GM23338 (cell line): ENCODE measurements at regions not wholly inside any gene's neighbourhood (a gene's known extent, or its start where the extent isn't known, plus 50 kb on each side); places are given as distances from the start of the nearest gene placed in this dataset.

Experiments used
- ATAC-seq: fragments of 200-7000 bp; cut with Tn5 transposase; 3 replicates; pipeline ENCODE4 v1.9.1; 2020
- DNase-seq: peaks from one replicate; pipeline ENCODE4 v3.0.0-alpha.2; 2015; ENCODE audit warnings: low spot score
- H2AFZ ChIP-seq: fragments of 200-600 bp; sonication (generic); 2 replicates; pipeline ENCODE4 v1.8.0; 2016; ENCODE audit warnings: antibody characterized with exemption, mild to moderate bottlenecking, moderate library complexity
- H3F3A ChIP-seq: fragments of 200-600 bp; sonication (generic); replicated peaks from 2 replicates; pipeline ENCODE4 v1.8.0; 2017; ENCODE audit warnings: antibody characterized with exemption, mixed run types, low read depth
- H3K27ac ChIP-seq: fragments of 200-600 bp; sonication (generic); 2 replicates; pipeline ENCODE4 v1.6.1; 2016; ENCODE audit warnings: low read depth
- H3K27me3 ChIP-seq: fragments of 200-600 bp; sonication (generic); 2 replicates; pipeline ENCODE4 v1.8.0; 2016; ENCODE audit warnings: mild to moderate bottlenecking, mixed run types, moderate library complexity; ENCODE audit not compliant: insufficient read depth
- H3K36me3 ChIP-seq: fragments of 200-600 bp; sonication (generic); 2 replicates; pipeline ENCODE4 v1.8.0; 2016; ENCODE audit warnings: mild to moderate bottlenecking; ENCODE audit not compliant: insufficient read depth
- H3K4me1 ChIP-seq: fragments of 200-600 bp; sonication (generic); 2 replicates; pipeline ENCODE4 v1.8.0; 2016; ENCODE audit warnings: mild to moderate bottlenecking, moderate library complexity; ENCODE audit not compliant: insufficient read depth
- H3K4me2 ChIP-seq: fragments of 200-600 bp; sonication (generic); 2 replicates; pipeline ENCODE4 v1.7.1; 2017; ENCODE audit warnings: mixed run types
- H3K4me3 ChIP-seq: fragments of 200-600 bp; sonication (generic); 2 replicates; pipeline ENCODE4 v1.6.1; 2016; ENCODE audit warnings: mixed run types
- H3K79me2 ChIP-seq: fragments of 200-600 bp; sonication (generic); replicated peaks from 2 replicates; pipeline ENCODE4 v1.8.0; 2017; ENCODE audit warnings: mild to moderate bottlenecking; ENCODE audit not compliant: insufficient read depth
- H3K9me2 ChIP-seq: fragments of 200-600 bp; sonication (generic); 2 replicates; pipeline ENCODE4 v1.8.0; 2017; ENCODE audit not compliant: insufficient read depth
- H4K20me1 ChIP-seq: fragments of 200-600 bp; sonication (generic); replicated peaks from 2 replicates; pipeline ENCODE4 v1.8.0; 2017; ENCODE audit warnings: mild to moderate bottlenecking; ENCODE audit not compliant: insufficient read depth
- H3K27ac Mint-ChIP-seq: 2 replicates; pipeline ENCODE4 v1.8.0; 2020; ENCODE audit warnings: inconsistent platforms, mild to moderate bottlenecking, moderate library complexity, mixed read lengths
- H3K27me3 Mint-ChIP-seq: 3 replicates; pipeline ENCODE4 v1.8.0; 2022; ENCODE audit warnings: low read depth, mild to moderate bottlenecking, moderate library complexity, mixed read lengths, inconsistent platforms; ENCODE audit not compliant: insufficient read depth, poor library complexity
- H3K36me3 Mint-ChIP-seq: 3 replicates; pipeline ENCODE4 v1.8.0; 2021; ENCODE audit warnings: low read depth, mild to moderate bottlenecking, inconsistent platforms, moderate library complexity, mixed read lengths
- H3K4me1 Mint-ChIP-seq: 3 replicates; pipeline ENCODE4 v1.8.0; 2020; ENCODE audit warnings: mild to moderate bottlenecking, inconsistent platforms, mixed read lengths
- H3K4me3 Mint-ChIP-seq: 3 replicates; pipeline ENCODE4 v1.8.0; 2021; ENCODE audit warnings: moderate library complexity, mild to moderate bottlenecking, inconsistent platforms, mixed read lengths
- H3K9me3 Mint-ChIP-seq: 3 replicates; pipeline ENCODE4 v1.8.0; 2020; ENCODE audit warnings: moderate library complexity, mild to moderate bottlenecking, inconsistent platforms, mixed read lengths
- CREB1 ChIP-seq: fragments of 250-450 bp; sonication (Bioruptor Pico); IDR thresholded peaks from 2 replicates; pipeline ENCODE4 v1.5.0; 2020; ENCODE audit warnings: low read depth, mild to moderate bottlenecking, moderate library complexity
- EZH2 ChIP-seq: fragments of 200-600 bp; sonication (generic); IDR thresholded peaks from one replicate; pipeline ENCODE4 v1.8.0; 2017; ENCODE audit warnings: antibody characterized with exemption, mild to moderate bottlenecking, low read depth; ENCODE audit not compliant: unreplicated experiment
- EZH2phosphoT487 ChIP-seq: fragments of 200-600 bp; sonication (generic); IDR thresholded peaks from one replicate; pipeline ENCODE4 v1.8.1; 2018; ENCODE audit warnings: antibody characterized with exemption; ENCODE audit not compliant: unreplicated experiment
- JUNB ChIP-seq: IDR thresholded peaks from one replicate; pipeline ENCODE4 v1.6.1; 2016; ENCODE audit warnings: antibody characterized with exemption; ENCODE audit not compliant: unreplicated experiment
- NANOG ChIP-seq: IDR thresholded peaks from 2 replicates; pipeline ENCODE4 v1.6.1; 2016; ENCODE audit warnings: antibody characterized with exemption, borderline replicate concordance
- POLR2AphosphoS5 ChIP-seq: IDR thresholded peaks from 2 replicates; pipeline ENCODE4 v1.6.1; 2016; ENCODE audit warnings: antibody characterized with exemption, low read depth
- STAT1 ChIP-seq: IDR thresholded peaks from one replicate; pipeline ENCODE4 v1.6.1; 2016; ENCODE audit warnings: antibody characterized with exemption; ENCODE audit not compliant: unreplicated experiment
- ZNF114 ChIP-seq: fragments of 250-450 bp; sonication (Bioruptor Pico); IDR thresholded peaks from 2 replicates; pipeline ENCODE4 v1.5.0; 2020; ENCODE audit warnings: mild to moderate bottlenecking, moderate library complexity
- ZNF331 ChIP-seq: fragments of 250-450 bp; sonication (Bioruptor Pico); IDR thresholded peaks from 2 replicates; pipeline ENCODE4 v1.5.0; 2020; ENCODE audit warnings: low read depth, mild to moderate bottlenecking, moderate library complexity
- TF ChIP-seq, protein P1 (sequence below): fragments of 250-450 bp; sonication (Bioruptor Pico); IDR thresholded peaks from 2 replicates; pipeline ENCODE4 v1.5.0; 2020; ENCODE audit warnings: mild to moderate bottlenecking, moderate library complexity
- TF ChIP-seq, protein P2 (sequence below): IDR thresholded peaks from one replicate; pipeline ENCODE4 v1.6.1; 2018; ENCODE audit warnings: antibody characterized with exemption; ENCODE audit not compliant: unreplicated experiment
- TF ChIP-seq, protein P3 (sequence below): IDR thresholded peaks from 2 replicates; pipeline ENCODE4 v1.6.1; 2016; ENCODE audit warnings: antibody characterized with exemption
- TF ChIP-seq, protein P4 (sequence below), 2 experiments: fragments of 200-600 bp in 1 of 2; sonication (generic) in 1 of 2; conservative IDR thresholded peaks; 2 replicates each; pipeline versions ENCODE4 v1.5.1 to v1.6.1; 2016 to 2017; ENCODE audit warnings: antibody characterized with exemption in 2 of 2, low read depth in 2 of 2, mild to moderate bottlenecking in 2 of 2, moderate library complexity in 1 of 2

DNA sequence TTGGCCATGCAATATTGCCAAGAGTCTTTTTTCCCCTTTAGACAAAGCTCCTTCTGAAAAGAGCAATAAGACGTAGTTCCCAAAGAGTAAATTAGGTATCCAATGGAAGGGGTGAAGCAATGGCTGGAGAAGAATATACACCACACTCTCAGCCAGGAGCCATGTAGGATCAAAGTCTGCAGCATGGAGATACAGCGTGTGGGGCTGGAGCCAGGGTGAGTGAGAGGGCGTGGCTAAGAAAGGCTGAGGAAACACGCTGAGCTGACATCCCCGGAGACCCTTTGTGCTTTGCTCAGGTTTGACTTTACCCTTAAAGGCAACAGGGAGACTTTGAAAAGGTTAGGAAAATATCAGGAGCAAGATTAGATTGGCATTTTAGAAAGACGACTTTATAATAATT, 87.1 kb upstream of the ELL2 start:
- Mint-ChIP-seq H3K4me3 (no peak overlapping the region), H3K9me3 (no peaks in the 10 kb centered on the region), H3K27ac (no peak overlapping the region), H3K36me3 (no peaks in the 10 kb centered on the region), H3K27me3 (no peaks in the 10 kb centered on the region), H3K4me1 (no peaks in the 10 kb centered on the region)
- no peaks in the 10 kb centered on the region for H3K36me3 ChIP-seq
- H3K4me1 ChIP-seq: no peaks in the 10 kb centered on the region; the same call in 1 of the 2 replicates
- H3K4me2 ChIP-seq: no peak overlapping the region
- H3K79me2 ChIP-seq: no peaks in the 10 kb centered on the region
- no peaks in the 10 kb centered on the region for H4K20me1 ChIP-seq
- no peak for TF ChIP-seq POLR2AphosphoS5
- TF ChIP-seq, protein P1, sequence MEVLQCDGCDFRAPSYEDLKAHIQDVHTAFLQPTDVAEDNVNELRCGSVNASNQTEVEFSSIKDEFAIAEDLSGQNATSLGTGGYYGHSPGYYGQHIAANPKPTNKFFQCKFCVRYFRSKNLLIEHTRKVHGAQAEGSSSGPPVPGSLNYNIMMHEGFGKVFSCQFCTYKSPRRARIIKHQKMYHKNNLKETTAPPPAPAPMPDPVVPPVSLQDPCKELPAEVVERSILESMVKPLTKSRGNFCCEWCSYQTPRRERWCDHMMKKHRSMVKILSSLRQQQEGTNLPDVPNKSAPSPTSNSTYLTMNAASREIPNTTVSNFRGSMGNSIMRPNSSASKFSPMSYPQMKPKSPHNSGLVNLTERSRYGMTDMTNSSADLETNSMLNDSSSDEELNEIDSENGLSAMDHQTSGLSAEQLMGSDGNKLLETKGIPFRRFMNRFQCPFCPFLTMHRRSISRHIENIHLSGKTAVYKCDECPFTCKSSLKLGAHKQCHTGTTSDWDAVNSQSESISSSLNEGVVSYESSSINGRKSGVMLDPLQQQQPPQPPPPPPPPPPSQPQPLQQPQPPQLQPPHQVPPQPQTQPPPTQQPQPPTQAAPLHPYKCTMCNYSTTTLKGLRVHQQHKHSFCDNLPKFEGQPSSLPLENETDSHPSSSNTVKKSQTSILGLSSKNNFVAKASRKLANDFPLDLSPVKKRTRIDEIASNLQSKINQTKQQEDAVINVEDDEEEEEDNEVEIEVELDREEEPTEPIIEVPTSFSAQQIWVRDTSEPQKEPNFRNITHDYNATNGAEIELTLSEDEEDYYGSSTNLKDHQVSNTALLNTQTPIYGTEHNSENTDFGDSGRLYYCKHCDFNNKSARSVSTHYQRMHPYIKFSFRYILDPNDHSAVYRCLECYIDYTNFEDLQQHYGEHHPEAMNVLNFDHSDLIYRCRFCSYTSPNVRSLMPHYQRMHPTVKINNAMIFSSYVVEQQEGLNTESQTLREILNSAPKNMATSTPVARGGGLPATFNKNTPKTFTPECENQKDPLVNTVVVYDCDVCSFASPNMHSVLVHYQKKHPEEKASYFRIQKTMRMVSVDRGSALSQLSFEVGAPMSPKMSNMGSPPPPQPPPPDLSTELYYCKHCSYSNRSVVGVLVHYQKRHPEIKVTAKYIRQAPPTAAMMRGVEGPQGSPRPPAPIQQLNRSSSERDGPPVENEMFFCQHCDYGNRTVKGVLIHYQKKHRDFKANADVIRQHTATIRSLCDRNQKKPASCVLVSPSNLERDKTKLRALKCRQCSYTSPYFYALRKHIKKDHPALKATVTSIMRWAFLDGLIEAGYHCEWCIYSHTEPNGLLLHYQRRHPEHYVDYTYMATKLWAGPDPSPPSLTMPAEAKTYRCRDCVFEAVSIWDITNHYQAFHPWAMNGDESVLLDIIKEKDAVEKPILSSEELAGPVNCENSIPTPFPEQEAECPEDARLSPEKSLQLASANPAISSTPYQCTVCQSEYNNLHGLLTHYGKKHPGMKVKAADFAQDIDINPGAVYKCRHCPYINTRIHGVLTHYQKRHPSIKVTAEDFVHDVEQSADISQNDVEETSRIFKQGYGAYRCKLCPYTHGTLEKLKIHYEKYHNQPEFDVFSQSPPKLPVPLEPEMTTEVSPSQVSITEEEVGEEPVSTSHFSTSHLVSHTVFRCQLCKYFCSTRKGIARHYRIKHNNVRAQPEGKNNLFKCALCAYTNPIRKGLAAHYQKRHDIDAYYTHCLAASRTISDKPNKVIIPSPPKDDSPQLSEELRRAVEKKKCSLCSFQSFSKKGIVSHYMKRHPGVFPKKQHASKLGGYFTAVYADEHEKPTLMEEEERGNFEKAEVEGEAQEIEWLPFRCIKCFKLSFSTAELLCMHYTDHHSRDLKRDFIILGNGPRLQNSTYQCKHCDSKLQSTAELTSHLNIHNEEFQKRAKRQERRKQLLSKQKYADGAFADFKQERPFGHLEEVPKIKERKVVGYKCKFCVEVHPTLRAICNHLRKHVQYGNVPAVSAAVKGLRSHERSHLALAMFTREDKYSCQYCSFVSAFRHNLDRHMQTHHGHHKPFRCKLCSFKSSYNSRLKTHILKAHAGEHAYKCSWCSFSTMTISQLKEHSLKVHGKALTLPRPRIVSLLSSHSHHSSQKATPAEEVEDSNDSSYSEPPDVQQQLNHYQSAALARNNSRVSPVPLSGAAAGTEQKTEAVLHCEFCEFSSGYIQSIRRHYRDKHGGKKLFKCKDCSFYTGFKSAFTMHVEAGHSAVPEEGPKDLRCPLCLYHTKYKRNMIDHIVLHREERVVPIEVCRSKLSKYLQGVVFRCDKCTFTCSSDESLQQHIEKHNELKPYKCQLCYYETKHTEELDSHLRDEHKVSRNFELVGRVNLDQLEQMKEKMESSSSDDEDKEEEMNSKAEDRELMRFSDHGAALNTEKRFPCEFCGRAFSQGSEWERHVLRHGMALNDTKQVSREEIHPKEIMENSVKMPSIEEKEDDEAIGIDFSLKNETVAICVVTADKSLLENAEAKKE (CRISPR knock-in tag): no peak
- TF ChIP-seq JUNB: no peak
- TF ChIP-seq NANOG: no peak
- TF ChIP-seq ZNF114: no peak
- TF ChIP-seq, protein P2, sequence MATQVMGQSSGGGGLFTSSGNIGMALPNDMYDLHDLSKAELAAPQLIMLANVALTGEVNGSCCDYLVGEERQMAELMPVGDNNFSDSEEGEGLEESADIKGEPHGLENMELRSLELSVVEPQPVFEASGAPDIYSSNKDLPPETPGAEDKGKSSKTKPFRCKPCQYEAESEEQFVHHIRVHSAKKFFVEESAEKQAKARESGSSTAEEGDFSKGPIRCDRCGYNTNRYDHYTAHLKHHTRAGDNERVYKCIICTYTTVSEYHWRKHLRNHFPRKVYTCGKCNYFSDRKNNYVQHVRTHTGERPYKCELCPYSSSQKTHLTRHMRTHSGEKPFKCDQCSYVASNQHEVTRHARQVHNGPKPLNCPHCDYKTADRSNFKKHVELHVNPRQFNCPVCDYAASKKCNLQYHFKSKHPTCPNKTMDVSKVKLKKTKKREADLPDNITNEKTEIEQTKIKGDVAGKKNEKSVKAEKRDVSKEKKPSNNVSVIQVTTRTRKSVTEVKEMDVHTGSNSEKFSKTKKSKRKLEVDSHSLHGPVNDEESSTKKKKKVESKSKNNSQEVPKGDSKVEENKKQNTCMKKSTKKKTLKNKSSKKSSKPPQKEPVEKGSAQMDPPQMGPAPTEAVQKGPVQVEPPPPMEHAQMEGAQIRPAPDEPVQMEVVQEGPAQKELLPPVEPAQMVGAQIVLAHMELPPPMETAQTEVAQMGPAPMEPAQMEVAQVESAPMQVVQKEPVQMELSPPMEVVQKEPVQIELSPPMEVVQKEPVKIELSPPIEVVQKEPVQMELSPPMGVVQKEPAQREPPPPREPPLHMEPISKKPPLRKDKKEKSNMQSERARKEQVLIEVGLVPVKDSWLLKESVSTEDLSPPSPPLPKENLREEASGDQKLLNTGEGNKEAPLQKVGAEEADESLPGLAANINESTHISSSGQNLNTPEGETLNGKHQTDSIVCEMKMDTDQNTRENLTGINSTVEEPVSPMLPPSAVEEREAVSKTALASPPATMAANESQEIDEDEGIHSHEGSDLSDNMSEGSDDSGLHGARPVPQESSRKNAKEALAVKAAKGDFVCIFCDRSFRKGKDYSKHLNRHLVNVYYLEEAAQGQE: no peak
- no peak for TF ChIP-seq CREB1
- TF ChIP-seq EZH2: no peak
- TF ChIP-seq ZNF331 (CRISPR knock-in tag): no peak
- TF ChIP-seq, protein P3, sequence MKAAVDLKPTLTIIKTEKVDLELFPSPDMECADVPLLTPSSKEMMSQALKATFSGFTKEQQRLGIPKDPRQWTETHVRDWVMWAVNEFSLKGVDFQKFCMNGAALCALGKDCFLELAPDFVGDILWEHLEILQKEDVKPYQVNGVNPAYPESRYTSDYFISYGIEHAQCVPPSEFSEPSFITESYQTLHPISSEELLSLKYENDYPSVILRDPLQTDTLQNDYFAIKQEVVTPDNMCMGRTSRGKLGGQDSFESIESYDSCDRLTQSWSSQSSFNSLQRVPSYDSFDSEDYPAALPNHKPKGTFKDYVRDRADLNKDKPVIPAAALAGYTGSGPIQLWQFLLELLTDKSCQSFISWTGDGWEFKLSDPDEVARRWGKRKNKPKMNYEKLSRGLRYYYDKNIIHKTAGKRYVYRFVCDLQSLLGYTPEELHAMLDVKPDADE: no peak
- TF ChIP-seq, protein P4, sequence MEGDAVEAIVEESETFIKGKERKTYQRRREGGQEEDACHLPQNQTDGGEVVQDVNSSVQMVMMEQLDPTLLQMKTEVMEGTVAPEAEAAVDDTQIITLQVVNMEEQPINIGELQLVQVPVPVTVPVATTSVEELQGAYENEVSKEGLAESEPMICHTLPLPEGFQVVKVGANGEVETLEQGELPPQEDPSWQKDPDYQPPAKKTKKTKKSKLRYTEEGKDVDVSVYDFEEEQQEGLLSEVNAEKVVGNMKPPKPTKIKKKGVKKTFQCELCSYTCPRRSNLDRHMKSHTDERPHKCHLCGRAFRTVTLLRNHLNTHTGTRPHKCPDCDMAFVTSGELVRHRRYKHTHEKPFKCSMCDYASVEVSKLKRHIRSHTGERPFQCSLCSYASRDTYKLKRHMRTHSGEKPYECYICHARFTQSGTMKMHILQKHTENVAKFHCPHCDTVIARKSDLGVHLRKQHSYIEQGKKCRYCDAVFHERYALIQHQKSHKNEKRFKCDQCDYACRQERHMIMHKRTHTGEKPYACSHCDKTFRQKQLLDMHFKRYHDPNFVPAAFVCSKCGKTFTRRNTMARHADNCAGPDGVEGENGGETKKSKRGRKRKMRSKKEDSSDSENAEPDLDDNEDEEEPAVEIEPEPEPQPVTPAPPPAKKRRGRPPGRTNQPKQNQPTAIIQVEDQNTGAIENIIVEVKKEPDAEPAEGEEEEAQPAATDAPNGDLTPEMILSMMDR (conservative IDR thresholded peaks at IDR 0.05; ENCODE audit: low read depth in 2 of 2): no peak
- TF ChIP-seq STAT1: no peak
- TF ChIP-seq EZH2phosphoT487: no peak
- peaks cover 4% of the 10 kb centered on the region for H3K9me2 ChIP-seq
- no peak overlapping the region for H3K27ac ChIP-seq
- H2AFZ ChIP-seq: no peak overlapping the region
- no peak overlapping the region for H3K4me3 ChIP-seq
- ATAC-seq (peak; percentile 99), DNase-seq (peak; percentile 57)
- H3K27me3 ChIP-seq: no peaks in the 10 kb centered on the region
- H3F3A ChIP-seq: no peaks in the 10 kb centered on the region
